Fibroblast of lung (primary cell): ENCODE measurements at regions not wholly inside any gene's neighbourhood (a gene's known extent, or its start where the extent isn't known, plus 50 kb on each side); places are given as distances from the start of the nearest gene placed in this dataset.

Experiments used
- DNase-seq, 2 donors: peaks; one replicate each; pipeline versions ENCODE4 v3.0.0 to v3.0.0-alpha.2; 2010; ENCODE audit warnings: low read depth in 2 of 2
- H2AFZ ChIP-seq: 2 replicates; pipeline ENCODE4 v1.5.1; 2012; ENCODE audit warnings: low read length, control low read depth, inconsistent platforms
- H3K27ac ChIP-seq: 2 replicates; pipeline ENCODE4 v1.5.1; 2011; ENCODE audit warnings: low read length, control low read depth; ENCODE audit not compliant: insufficient read depth
- H3K27me3 ChIP-seq: 2 replicates; pipeline ENCODE4 v1.5.1; 2011; ENCODE audit warnings: mild to moderate bottlenecking, low read length; ENCODE audit not compliant: control insufficient read depth, insufficient read depth
- H3K36me3 ChIP-seq: 2 replicates; pipeline ENCODE4 v1.5.1; 2011; ENCODE audit warnings: low read length; ENCODE audit not compliant: control insufficient read depth, insufficient read depth
- H3K4me1 ChIP-seq: 2 replicates; pipeline ENCODE4 v1.5.1; 2011; ENCODE audit warnings: low read length; ENCODE audit not compliant: control insufficient read depth, insufficient read depth; ENCODE audit errors: extremely low read depth
- H3K4me2 ChIP-seq: 2 replicates; pipeline ENCODE4 v1.5.1; 2011; ENCODE audit warnings: low read length, control low read depth; ENCODE audit not compliant: insufficient read depth; ENCODE audit errors: extremely low read depth
- H3K4me3 ChIP-seq, 4 experiments: fragments of 200-600 bp in 1 of 4; sonication (generic) in 1 of 4; replicated peaks in 1 of 4; 2 replicates each; pipeline ENCODE4 v1.5.1; 2011 to 2016; ENCODE audit warnings: low read length in 4 of 4, low read depth in 3 of 4, mild to moderate bottlenecking in 3 of 4, control low read depth in 2 of 4, inconsistent platforms in 1 of 4, mixed read lengths in 1 of 4; ENCODE audit not compliant: insufficient read depth in 1 of 4; ENCODE audit errors: control extremely low read depth in 1 of 4
- H3K79me2 ChIP-seq: 2 replicates; pipeline ENCODE4 v1.5.1; 2012; ENCODE audit warnings: mild to moderate bottlenecking, low read length, inconsistent platforms; ENCODE audit not compliant: control insufficient read depth, insufficient read depth
- H3K9ac ChIP-seq: 2 replicates; pipeline ENCODE4 v1.5.1; 2011; ENCODE audit warnings: mild to moderate bottlenecking, low read length, control low read depth; ENCODE audit not compliant: insufficient read depth
- H3K9me3 ChIP-seq: 2 replicates; pipeline ENCODE4 v1.5.1; 2012; ENCODE audit warnings: low read depth, low read length; ENCODE audit not compliant: control insufficient read depth, insufficient read depth
- H4K20me1 ChIP-seq: 2 replicates; pipeline ENCODE4 v1.5.1; 2011; ENCODE audit warnings: low read length; ENCODE audit not compliant: control insufficient read depth, insufficient read depth; ENCODE audit errors: extremely low read depth
- CTCF ChIP-seq, 2 donors: IDR thresholded peaks in 1 of 2; conservative IDR thresholded peaks in 1 of 2; 1 replicate in 1 of 2; 2 replicates in 1 of 2; pipeline ENCODE4 v1.5.1; 2011 to 2012; ENCODE audit warnings: low read length in 2 of 2, control low read depth in 1 of 2, inconsistent platforms in 1 of 2, low read depth in 1 of 2, mild to moderate bottlenecking in 1 of 2
- EZH2 ChIP-seq: IDR thresholded peaks from 2 replicates; pipeline ENCODE4 v1.5.1; 2012; ENCODE audit warnings: low read length, control low read depth, mild to moderate bottlenecking; ENCODE audit errors: missing control alignments

GRCh38 chr6:15995493-15995892 is 133.4 kb upstream of the MYLIP start:
- no peaks in the 10 kb centered on the region for H3K79me2 ChIP-seq
- H3K9me3 ChIP-seq = no peaks in the 10 kb centered on the region
- DNase-seq = no peak
- H2AFZ ChIP-seq = no peak overlapping the region
- H3K27me3 ChIP-seq = no peaks in the 10 kb centered on the region
- H3K4me2 ChIP-seq = no peak overlapping the region
- H3K27ac ChIP-seq = no peak overlapping the region
- H3K9ac ChIP-seq = no peak overlapping the region
- no peaks in the 10 kb centered on the region for H3K4me1 ChIP-seq
- no peaks in the 10 kb centered on the region for H3K36me3 ChIP-seq
- TF ChIP-seq CTCF (conservative IDR thresholded peaks at IDR 0.05 in 1 of 2, IDR thresholded peaks at IDR 0.05 in 1 of 2; ENCODE audit: low read depth in 1 of 2, low read length in 2 of 2) (no peak), EZH2 (no peak)
- H4K20me1 ChIP-seq = no peaks in the 10 kb centered on the region
- no peak overlapping the region for H3K4me3 ChIP-seq

- no peaks in the 10 kb centered on the region for H3K9me3 ChIP-seq
- DNase-seq = no peak
- no peaks in the 10 kb centered on the region for H3K4me1 ChIP-seq
- H3K27me3 ChIP-seq = no peaks in the 10 kb centered on the region
- H3K4me3 ChIP-seq = no peak overlapping the region
- H3K4me2 ChIP-seq = no peak overlapping the region
- no peak overlapping the region for H3K9ac ChIP-seq
- H3K79me2 ChIP-seq = no peaks in the 10 kb centered on the region
- no peak overlapping the region for H3K27ac ChIP-seq
- TF ChIP-seq EZH2 (no peak), CTCF (conservative IDR thresholded peaks at IDR 0.05 in 1 of 2, IDR thresholded peaks at IDR 0.05 in 1 of 2; ENCODE audit: low read depth in 1 of 2, low read length in 2 of 2) (no peak)
- no peak overlapping the region for H2AFZ ChIP-seq
- H3K36me3 ChIP-seq = no peaks in the 10 kb centered on the region
- H4K20me1 ChIP-seq = no peaks in the 10 kb centered on the region
These were observed 133.9 kb upstream of the MYLIP start for GRCh38 chr6:15994814-15995459.

GRCh38 chr6:15993716-15994228 is 135.1 kb upstream of the MYLIP start:
- Histone ChIP-seq H3K27me3 (no peaks in the 10 kb centered on the region), H3K4me1 (no peaks in the 10 kb centered on the region), H3K4me2 (no peak overlapping the region), H3K9me3 (no peaks in the 10 kb centered on the region), H3K27ac (no peak overlapping the region), H3K36me3 (no peaks in the 10 kb centered on the region), H3K4me3 (no peak overlapping the region), H4K20me1 (no peaks in the 10 kb centered on the region), H3K9ac (no peak overlapping the region), H3K79me2 (no peaks in the 10 kb centered on the region), H2AFZ (no peak overlapping the region)
- no peak for DNase-seq
- no peak for TF ChIP-seq EZH2
- TF ChIP-seq CTCF (conservative IDR thresholded peaks at IDR 0.05 in 1 of 2, IDR thresholded peaks at IDR 0.05 in 1 of 2; ENCODE audit: low read depth in 1 of 2, low read length in 2 of 2) = no peak
